RPMI8226 (cell line): ENCODE measurements at regions not wholly inside any gene's neighbourhood (a gene's known extent, or its start where the extent isn't known, plus 50 kb on each side); places are given as distances from the start of the nearest gene placed in this dataset.
A peak's percentile ranks its signal among the peaks of the same experiment; 100 is the strongest.

ENCODE experiments used
- DNase-seq: peaks from one replicate; pipeline ENCODE4 v3.0.0-alpha.2; 2015

DNA sequence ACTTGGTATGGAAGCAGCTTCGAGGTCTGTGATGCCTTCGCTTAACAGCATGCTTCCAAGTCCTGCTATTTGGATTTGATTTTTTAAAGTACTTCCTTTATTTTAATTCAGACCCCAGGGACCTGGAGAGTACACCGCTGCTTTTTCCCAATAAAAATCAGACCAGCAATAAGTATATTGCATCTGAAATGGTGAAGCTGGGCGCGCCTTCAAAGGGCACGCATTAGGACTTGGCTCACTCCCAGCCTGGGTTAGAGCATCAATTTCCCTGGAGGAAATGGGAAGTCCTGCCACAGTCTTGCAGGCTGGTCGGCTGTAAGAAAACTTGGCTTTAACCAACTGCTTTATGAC is 325.1 kb downstream of the RRAGC start:
- no peak for DNase-seq

DNA sequence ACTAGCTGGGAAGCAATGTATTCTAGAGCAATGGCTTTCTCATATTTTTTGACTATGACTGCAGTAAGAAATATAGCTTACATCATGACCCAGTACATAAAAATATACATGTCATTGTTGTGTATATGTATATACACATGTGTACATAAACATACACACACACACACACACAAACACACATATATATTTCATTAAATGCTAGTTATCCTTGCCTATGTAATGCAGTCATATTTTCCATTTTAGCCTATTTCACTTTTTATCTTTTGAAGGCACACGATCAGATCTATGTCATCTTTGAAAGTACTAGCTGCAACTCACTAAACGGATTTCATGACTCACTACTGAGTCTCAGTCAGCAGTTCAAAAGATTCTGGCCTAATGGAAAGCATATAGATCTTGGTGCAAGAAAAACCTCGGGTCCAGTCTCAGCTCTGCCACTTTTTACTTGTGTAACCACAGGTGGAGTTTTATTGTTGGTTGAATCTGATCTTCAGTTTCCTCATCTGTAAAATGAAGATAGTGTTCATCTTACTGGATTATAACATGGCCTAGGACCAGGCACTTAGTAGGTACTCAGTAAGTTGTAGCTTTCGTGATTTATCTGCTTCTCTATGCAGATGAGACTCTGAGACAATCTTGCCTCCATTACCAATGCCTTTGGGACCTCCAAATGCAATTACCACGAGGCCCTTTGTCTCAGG is 325.6 kb downstream of the RRAGC start:
- DNase-seq = no peak

DNA sequence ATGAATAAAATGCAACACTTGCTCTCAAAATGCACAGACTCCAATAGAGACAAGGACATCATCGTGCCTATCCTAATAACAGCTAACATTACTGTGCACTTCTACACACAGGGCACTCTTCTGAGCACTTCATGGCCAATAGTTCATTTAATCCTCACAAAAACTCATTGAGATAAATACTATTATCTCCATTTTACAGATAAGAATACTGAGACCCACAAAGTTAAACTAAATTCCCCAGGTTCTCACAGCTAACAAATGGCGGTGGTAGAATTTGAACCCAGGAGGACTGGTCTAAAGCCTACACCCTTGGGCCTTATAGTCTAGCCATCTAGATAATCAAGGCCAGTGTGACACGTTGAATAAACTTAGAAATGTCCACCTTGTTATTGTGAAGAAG is 328.6 kb downstream of the RRAGC start:
- no peak for DNase-seq

GRCh38 chr1:38529946-38530345 is 329.6 kb downstream of the RRAGC start:
- DNase-seq = no peak

- no peak for DNase-seq
These were observed 330.2 kb downstream of the RRAGC start for GRCh38 chr1:38529391-38529790.

GRCh38 chr1:38528623-38529022 is 330.9 kb downstream of the RRAGC start:
- no peak for DNase-seq

- DNase-seq = peak; percentile 67
These were observed 332.1 kb downstream of the RRAGC start for GRCh38 chr1:38527373-38527966.

DNA sequence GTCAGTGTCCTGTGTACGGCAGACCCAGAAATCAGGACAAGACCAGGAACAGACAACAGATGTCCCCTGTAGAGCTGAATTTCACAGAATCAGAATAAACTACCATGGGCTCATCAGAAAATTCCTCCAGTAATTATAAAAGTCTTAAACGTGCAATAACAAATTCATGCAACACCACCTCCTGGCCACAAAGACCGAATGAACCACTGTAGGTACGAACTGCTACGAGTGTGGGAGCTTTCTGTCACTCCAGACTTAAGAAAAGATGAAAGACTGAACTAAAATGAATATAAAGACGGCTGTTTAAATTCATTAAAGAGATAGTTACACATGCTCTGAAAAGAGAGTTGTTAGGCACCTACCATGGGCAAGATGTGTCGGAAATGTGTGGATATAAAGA is 333.5 kb downstream of the RRAGC start:
- DNase-seq = no peak

DNA sequence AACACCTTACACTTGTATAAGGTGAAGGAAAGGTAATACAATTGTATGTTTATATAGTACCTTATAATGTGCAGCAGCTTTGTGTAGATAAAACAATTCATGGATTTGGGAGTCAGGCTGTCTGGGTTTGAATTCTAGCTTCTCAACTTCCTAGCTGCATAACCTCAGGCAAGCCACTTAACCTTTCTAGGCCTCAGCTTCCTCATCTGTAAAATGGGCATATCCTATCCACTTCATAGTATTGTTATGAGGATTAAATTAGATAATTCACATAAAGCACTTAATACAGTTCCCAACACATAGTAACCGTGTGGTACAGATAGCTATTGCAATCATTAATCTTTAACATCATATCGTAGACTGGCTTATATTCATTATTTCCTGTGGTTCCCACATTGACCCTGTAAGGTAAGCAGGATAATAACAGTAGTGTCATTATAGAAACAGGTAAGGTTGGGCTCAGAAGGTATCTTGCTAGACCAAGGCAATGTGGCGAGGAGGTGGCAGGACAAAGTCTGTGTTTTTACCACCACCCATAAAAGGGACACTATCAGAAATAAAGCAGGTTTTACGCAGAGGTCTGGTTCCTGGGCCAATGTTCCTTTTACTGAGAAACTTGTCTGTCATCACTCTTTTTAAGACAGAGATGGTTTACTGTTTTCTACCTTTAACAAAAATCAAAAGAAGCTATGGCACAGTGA is 334.1 kb downstream of the RRAGC start:
- DNase-seq = no peak

GRCh38 chr1:38524025-38524641 is 335.4 kb downstream of the RRAGC start:
- no peak for DNase-seq

DNA sequence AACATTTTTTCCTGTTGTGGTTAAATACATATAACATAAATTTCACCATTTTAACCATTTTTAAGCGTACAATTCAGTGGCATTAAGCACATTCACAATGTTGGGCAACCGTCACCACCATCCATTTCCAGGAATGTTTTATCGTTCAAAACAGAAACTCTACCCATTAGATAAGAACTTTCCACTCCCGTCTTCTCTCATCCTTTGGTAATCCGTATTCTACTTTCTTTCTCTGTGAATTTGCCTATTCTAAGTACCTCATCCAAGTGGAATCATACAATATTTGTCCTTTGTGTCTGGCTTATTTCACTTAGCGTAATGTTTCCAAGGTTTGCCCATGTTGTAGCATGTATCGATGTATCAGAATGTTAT is 336.0 kb downstream of the RRAGC start:
- DNase-seq = no peak

- no peak for DNase-seq
These were observed 336.5 kb downstream of the RRAGC start for GRCh38 chr1:38522915-38523567.

DNA sequence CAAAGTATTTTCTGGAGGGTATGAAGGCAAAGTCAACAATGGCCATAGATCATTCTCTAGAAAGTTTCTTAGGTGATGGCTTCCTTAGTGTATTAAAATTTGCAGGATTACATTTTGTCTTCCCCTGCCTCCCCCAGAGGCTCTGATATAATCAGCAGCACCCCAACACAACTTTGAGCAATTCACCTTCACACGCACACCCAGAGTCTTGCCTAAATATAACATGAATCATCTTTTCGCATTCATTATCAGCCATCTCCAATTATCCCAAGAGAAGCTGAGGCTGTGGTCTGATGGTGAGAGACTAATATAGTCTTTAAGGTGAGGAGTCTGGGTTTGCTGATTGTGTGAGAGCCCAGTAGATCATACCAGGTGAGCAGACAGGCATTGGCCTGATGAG is 343.0 kb downstream of the RRAGC start:
- DNase-seq = no peak

DNA sequence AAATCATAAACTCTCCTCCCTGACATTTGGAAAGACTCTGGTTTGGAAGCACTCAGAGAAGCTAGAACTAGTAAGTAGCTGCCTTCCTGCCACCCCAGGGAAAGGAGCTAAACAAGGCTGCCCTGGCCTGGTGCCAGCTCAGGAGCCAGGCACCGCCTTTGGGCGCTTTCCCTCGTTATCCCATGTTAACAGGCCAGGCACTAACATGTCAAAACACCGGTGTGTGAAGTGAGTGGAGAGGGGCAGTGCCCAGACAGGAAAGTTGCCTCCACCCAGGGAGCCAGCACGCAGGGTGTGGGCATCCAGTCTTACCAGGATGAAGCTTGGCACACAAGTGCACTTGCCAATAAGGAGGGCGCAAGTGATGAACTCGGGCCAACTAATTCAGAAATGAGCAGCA is 346.8 kb downstream of the RRAGC start:
- DNase-seq = no peak

GRCh38 chr1:38512024-38512767 is 347.4 kb downstream of the RRAGC start:
- DNase-seq = no peak

DNA sequence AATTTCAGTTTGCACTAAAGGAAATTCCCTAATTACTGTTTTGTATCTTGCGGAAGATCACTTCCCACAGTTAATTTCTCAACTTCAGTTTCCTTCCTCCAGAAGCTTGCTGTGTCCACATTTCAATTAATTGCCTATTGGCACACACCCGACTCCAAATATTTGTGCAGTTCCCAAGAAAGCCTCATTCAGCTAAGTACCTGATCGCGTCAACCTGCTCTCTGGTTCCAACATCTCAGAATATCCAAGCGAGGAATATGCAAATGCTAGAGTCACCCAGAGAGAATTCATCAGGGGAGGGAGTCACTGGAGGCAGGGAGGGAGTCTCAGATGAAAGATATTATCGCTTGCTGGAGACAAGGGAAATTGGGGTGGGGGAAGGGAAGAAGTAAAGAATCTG is 351.3 kb downstream of the RRAGC start:
- DNase-seq = no peak

DNA sequence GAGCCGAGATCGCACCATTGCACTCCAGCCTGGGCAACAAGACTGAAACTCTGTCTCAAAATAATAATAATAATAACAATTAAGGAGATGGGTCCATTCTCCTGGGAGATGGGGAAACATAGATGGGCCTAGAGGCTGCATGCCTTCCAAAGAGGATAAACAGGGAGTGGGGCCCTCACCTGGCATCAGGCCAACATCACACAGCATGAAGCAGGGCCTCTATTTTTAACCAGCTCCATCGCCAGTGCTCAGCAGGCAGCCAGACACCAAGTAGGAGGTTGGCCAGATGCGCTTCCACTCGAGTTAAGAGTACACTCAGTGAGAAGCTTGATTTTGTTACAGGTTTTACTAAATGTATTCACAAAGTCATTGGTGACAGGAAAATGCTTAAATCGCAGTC is 352.0 kb downstream of the RRAGC start:
- DNase-seq = no peak

- DNase-seq = no peak
These were observed 353.6 kb downstream of the RRAGC start for GRCh38 chr1:38505944-38506343.

- DNase-seq = no peak
These were observed 356.8 kb downstream of the RRAGC start for GRCh38 chr1:38502758-38503157.

GRCh38 chr1:38500891-38501290 is 358.7 kb downstream of the RRAGC start:
- no peak for DNase-seq

DNA sequence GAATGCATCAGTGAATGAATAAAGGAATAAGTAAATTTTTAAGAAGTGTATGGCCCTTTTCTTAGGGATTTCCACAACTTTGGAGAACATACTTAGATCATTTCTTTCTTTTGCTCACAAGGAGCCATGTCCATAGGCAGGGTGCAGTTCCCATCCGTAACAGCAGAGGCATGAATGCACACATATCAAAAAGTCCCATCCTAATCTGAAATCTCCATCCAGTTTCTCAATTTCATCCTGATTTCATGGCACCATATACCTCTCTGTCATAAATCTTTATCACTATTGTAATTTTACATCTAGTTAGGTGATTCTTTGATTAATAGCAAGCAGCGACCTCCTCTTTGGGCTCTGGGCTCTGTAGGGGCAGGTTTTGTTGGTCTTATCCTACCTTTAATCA is 359.2 kb downstream of the RRAGC start:
- DNase-seq = no peak

DNA sequence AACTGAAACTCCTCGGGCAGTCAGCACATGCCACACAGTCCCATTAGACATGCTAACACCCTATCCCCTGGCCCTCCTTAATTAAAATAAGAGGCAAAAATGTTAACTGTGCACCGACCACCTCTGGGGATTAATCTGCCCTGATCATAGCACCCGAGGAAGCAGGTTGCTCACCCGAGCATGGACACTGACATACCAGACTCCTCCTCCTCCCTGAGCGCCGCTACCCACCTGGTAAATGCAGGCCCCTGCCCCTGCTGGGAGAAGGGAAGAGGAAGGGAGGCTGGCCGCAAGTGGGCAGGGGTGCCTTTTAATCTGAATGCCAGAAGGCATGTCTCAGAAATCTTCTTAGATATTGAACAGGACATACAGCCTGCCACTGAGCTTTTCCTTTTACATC is 360.9 kb downstream of the RRAGC start:
- DNase-seq = no peak
